ENCODE measurements at regions not wholly inside any gene's neighbourhood (a gene's known extent, or its start where the extent isn't known, plus 50 kb on each side); places are given as distances from the start of the nearest gene placed in this dataset.
A peak's percentile ranks its signal among the peaks of the same experiment; 100 is the strongest.

- no peak for DNase-seq (ENCODE audit: low read depth)
- no peak for TF ChIP-seq CTCF (IDR thresholded peaks at IDR 0.05; ENCODE audit: control insufficient read depth, insufficient read depth, low read depth, low read length, missing control alignments)
- no peak overlapping the region for H3K4me3 ChIP-seq (ENCODE audit: control insufficient read depth, low read depth, low read length)
These were observed 393.2 kb upstream of the PODXL start for GRCh38 chr7:131949659-131950058.

GRCh38 chr7:131948434-131949053 lies 392.1 kb upstream of the PODXL start:
- no peak overlapping the region for H3K4me3 ChIP-seq (ENCODE audit: control insufficient read depth, low read depth, low read length)
- no peak for TF ChIP-seq CTCF (IDR thresholded peaks at IDR 0.05; ENCODE audit: control insufficient read depth, insufficient read depth, low read depth, low read length, missing control alignments)
- DNase-seq (ENCODE audit: low read depth): no peak

- no peak for TF ChIP-seq CTCF (IDR thresholded peaks at IDR 0.05; ENCODE audit: control insufficient read depth, insufficient read depth, low read depth, low read length, missing control alignments)
- DNase-seq (ENCODE audit: low read depth): no peak
- no peak overlapping the region for H3K4me3 ChIP-seq (ENCODE audit: control insufficient read depth, low read depth, low read length)
These were observed 391.2 kb upstream of the PODXL start for GRCh38 chr7:131947661-131948060.

GRCh38 chr7:131945957-131946544 lies 389.6 kb upstream of the PODXL start:
- no peak overlapping the region for H3K4me3 ChIP-seq (ENCODE audit: control insufficient read depth, low read depth, low read length)
- TF ChIP-seq CTCF (IDR thresholded peaks at IDR 0.05; ENCODE audit: control insufficient read depth, insufficient read depth, low read depth, low read length, missing control alignments): no peak
- DNase-seq (ENCODE audit: low read depth): no peak

- H3K4me3 ChIP-seq (ENCODE audit: control insufficient read depth, low read depth, low read length): no peak overlapping the region
- peak; percentile 92 for TF ChIP-seq CTCF (IDR thresholded peaks at IDR 0.05; ENCODE audit: control insufficient read depth, insufficient read depth, low read depth, low read length, missing control alignments)
- no peak for DNase-seq (ENCODE audit: low read depth)
These were observed 389.0 kb upstream of the PODXL start for GRCh38 chr7:131945313-131945911.

- no peak overlapping the region for H3K4me3 ChIP-seq (ENCODE audit: control insufficient read depth, low read depth, low read length)
- DNase-seq (ENCODE audit: low read depth): no peak
- TF ChIP-seq CTCF (IDR thresholded peaks at IDR 0.05; ENCODE audit: control insufficient read depth, insufficient read depth, low read depth, low read length, missing control alignments): no peak
These were observed 388.2 kb upstream of the PODXL start for GRCh38 chr7:131944556-131945069.

All from AG09309 (cell line).